Fibroblast of lung (primary cell): ENCODE measurements at regions not wholly inside any gene's neighbourhood (a gene's known extent, or its start where the extent isn't known, plus 50 kb on each side); places are given as distances from the start of the nearest gene placed in this dataset.

Experiments
- DNase-seq, 2 donors: peaks; one replicate each; pipeline versions ENCODE4 v3.0.0 to v3.0.0-alpha.2; 2010; ENCODE audit warnings: low read depth in 2 of 2
- H2AFZ ChIP-seq: 2 replicates; pipeline ENCODE4 v1.5.1; 2012; ENCODE audit warnings: low read length, control low read depth, inconsistent platforms
- H3K27ac ChIP-seq: 2 replicates; pipeline ENCODE4 v1.5.1; 2011; ENCODE audit warnings: low read length, control low read depth; ENCODE audit not compliant: insufficient read depth
- H3K27me3 ChIP-seq: 2 replicates; pipeline ENCODE4 v1.5.1; 2011; ENCODE audit warnings: mild to moderate bottlenecking, low read length; ENCODE audit not compliant: control insufficient read depth, insufficient read depth
- H3K36me3 ChIP-seq: 2 replicates; pipeline ENCODE4 v1.5.1; 2011; ENCODE audit warnings: low read length; ENCODE audit not compliant: control insufficient read depth, insufficient read depth
- H3K4me1 ChIP-seq: 2 replicates; pipeline ENCODE4 v1.5.1; 2011; ENCODE audit warnings: low read length; ENCODE audit not compliant: control insufficient read depth, insufficient read depth; ENCODE audit errors: extremely low read depth
- H3K4me2 ChIP-seq: 2 replicates; pipeline ENCODE4 v1.5.1; 2011; ENCODE audit warnings: low read length, control low read depth; ENCODE audit not compliant: insufficient read depth; ENCODE audit errors: extremely low read depth
- H3K4me3 ChIP-seq, 4 experiments: fragments of 200-600 bp in 1 of 4; sonication (generic) in 1 of 4; replicated peaks in 1 of 4; 2 replicates each; pipeline ENCODE4 v1.5.1; 2011 to 2016; ENCODE audit warnings: low read length in 4 of 4, low read depth in 3 of 4, mild to moderate bottlenecking in 3 of 4, control low read depth in 2 of 4, inconsistent platforms in 1 of 4, mixed read lengths in 1 of 4; ENCODE audit not compliant: insufficient read depth in 1 of 4; ENCODE audit errors: control extremely low read depth in 1 of 4
- H3K79me2 ChIP-seq: 2 replicates; pipeline ENCODE4 v1.5.1; 2012; ENCODE audit warnings: mild to moderate bottlenecking, low read length, inconsistent platforms; ENCODE audit not compliant: control insufficient read depth, insufficient read depth
- H3K9ac ChIP-seq: 2 replicates; pipeline ENCODE4 v1.5.1; 2011; ENCODE audit warnings: mild to moderate bottlenecking, low read length, control low read depth; ENCODE audit not compliant: insufficient read depth
- H3K9me3 ChIP-seq: 2 replicates; pipeline ENCODE4 v1.5.1; 2012; ENCODE audit warnings: low read depth, low read length; ENCODE audit not compliant: control insufficient read depth, insufficient read depth
- H4K20me1 ChIP-seq: 2 replicates; pipeline ENCODE4 v1.5.1; 2011; ENCODE audit warnings: low read length; ENCODE audit not compliant: control insufficient read depth, insufficient read depth; ENCODE audit errors: extremely low read depth
- CTCF ChIP-seq, 2 donors: IDR thresholded peaks in 1 of 2; conservative IDR thresholded peaks in 1 of 2; 1 replicate in 1 of 2; 2 replicates in 1 of 2; pipeline ENCODE4 v1.5.1; 2011 to 2012; ENCODE audit warnings: low read length in 2 of 2, control low read depth in 1 of 2, inconsistent platforms in 1 of 2, low read depth in 1 of 2, mild to moderate bottlenecking in 1 of 2
- EZH2 ChIP-seq: IDR thresholded peaks from 2 replicates; pipeline ENCODE4 v1.5.1; 2012; ENCODE audit warnings: low read length, control low read depth, mild to moderate bottlenecking; ENCODE audit errors: missing control alignments

- Histone ChIP-seq H3K9ac (no peak overlapping the region), H2AFZ (no peak overlapping the region), H3K4me2 (no peak overlapping the region), H3K27me3 (no peaks in the 10 kb centered on the region), H3K27ac (no peak overlapping the region), H3K4me1 (no peaks in the 10 kb centered on the region), H4K20me1 (no peaks in the 10 kb centered on the region), H3K4me3 (no peak overlapping the region), H3K9me3 (no peaks in the 10 kb centered on the region), H3K79me2 (no peaks in the 10 kb centered on the region), H3K36me3 (no peaks in the 10 kb centered on the region)
- DNase-seq = no peak
- TF ChIP-seq CTCF (conservative IDR thresholded peaks at IDR 0.05 in 1 of 2, IDR thresholded peaks at IDR 0.05 in 1 of 2; ENCODE audit: low read depth in 1 of 2, low read length in 2 of 2) (no peak), EZH2 (no peak)
These were observed 74.0 kb upstream of the GC start for GRCh38 chr4:71857713-71858451.

GRCh38 chr4:71860643-71861042 lies 76.8 kb upstream of the GC start:
- H2AFZ ChIP-seq = no peak overlapping the region
- no peaks in the 10 kb centered on the region for H3K79me2 ChIP-seq
- no peak overlapping the region for H3K4me3 ChIP-seq
- H3K27ac ChIP-seq = no peak overlapping the region
- DNase-seq = no peak
- no peaks in the 10 kb centered on the region for H3K4me1 ChIP-seq
- no peaks in the 10 kb centered on the region for H4K20me1 ChIP-seq
- H3K9ac ChIP-seq = no peak overlapping the region
- no peak overlapping the region for H3K4me2 ChIP-seq
- H3K36me3 ChIP-seq = no peaks in the 10 kb centered on the region
- H3K27me3 ChIP-seq = no peaks in the 10 kb centered on the region
- TF ChIP-seq CTCF (conservative IDR thresholded peaks at IDR 0.05 in 1 of 2, IDR thresholded peaks at IDR 0.05 in 1 of 2; ENCODE audit: low read depth in 1 of 2, low read length in 2 of 2) = no peak
- no peak for TF ChIP-seq EZH2
- H3K9me3 ChIP-seq = no peaks in the 10 kb centered on the region

GRCh38 chr4:71862315-71862714 lies 78.4 kb upstream of the GC start:
- H3K27ac ChIP-seq = no peak overlapping the region
- no peak overlapping the region for H3K9ac ChIP-seq
- H3K36me3 ChIP-seq = no peaks in the 10 kb centered on the region
- no peaks in the 10 kb centered on the region for H3K79me2 ChIP-seq
- no peaks in the 10 kb centered on the region for H4K20me1 ChIP-seq
- H3K4me3 ChIP-seq = no peak overlapping the region
- no peak for DNase-seq
- H3K27me3 ChIP-seq = no peaks in the 10 kb centered on the region
- H3K4me2 ChIP-seq = no peak overlapping the region
- TF ChIP-seq EZH2 = no peak
- no peak for TF ChIP-seq CTCF (conservative IDR thresholded peaks at IDR 0.05 in 1 of 2, IDR thresholded peaks at IDR 0.05 in 1 of 2; ENCODE audit: low read depth in 1 of 2, low read length in 2 of 2)
- H2AFZ ChIP-seq = no peak overlapping the region
- no peaks in the 10 kb centered on the region for H3K4me1 ChIP-seq
- H3K9me3 ChIP-seq = no peaks in the 10 kb centered on the region
